ENCODE measurements at regions not wholly inside any gene's neighbourhood (a gene's known extent, or its start where the extent isn't known, plus 50 kb on each side); places are given as distances from the start of the nearest gene placed in this dataset.

GRCh38 chr13:21964686-21965085 is 293.8 kb downstream of the FGF9 start:
- TF ChIP-seq POLR2A (IDR thresholded peaks at IDR 0.05) (no peak), CTCF (IDR thresholded peaks at IDR 0.05) (no peak)

GRCh38 chr13:21965095-21965494 is 294.2 kb downstream of the FGF9 start:
- H3K4me1 ChIP-seq: no peaks in the 10 kb centered on the region
- no peak overlapping the region for H3K4me3 ChIP-seq
- H3K27ac ChIP-seq: no peak overlapping the region
- no peak for DNase-seq
- H3K9me3 ChIP-seq: peaks cover 0 to 3% (median 0%) of the 10 kb centered on the region in 4 donors
- H3K27me3 ChIP-seq: no peaks in the 10 kb centered on the region
- no peaks in the 10 kb centered on the region for H3K36me3 ChIP-seq
- no peak for TF ChIP-seq CTCF (IDR thresholded peaks at IDR 0.05)
- TF ChIP-seq POLR2A (IDR thresholded peaks at IDR 0.05): no peak

More at GRCh38 chr13:21964686-21965085, 293.8 kb downstream of the FGF9 start:
- DNase-seq: no peak
- Histone ChIP-seq H3K27me3 (no peaks in the 10 kb centered on the region), H3K36me3 (no peaks in the 10 kb centered on the region), H3K4me3 (no peak overlapping the region), H3K4me1 (no peaks in the 10 kb centered on the region), H3K27ac (no peak overlapping the region), H3K9me3 (peaks cover 0 to 3% (median 0%) of the 10 kb centered on the region in 4 donors)

GRCh38 chr13:21966014-21966413 is 295.1 kb downstream of the FGF9 start:
- Histone ChIP-seq H3K27ac (no peak overlapping the region), H3K27me3 (no peaks in the 10 kb centered on the region), H3K4me3 (no peak overlapping the region), H3K36me3 (no peaks in the 10 kb centered on the region), H3K9me3 (peaks cover 0 to 3% (median 0%) of the 10 kb centered on the region in 4 donors), H3K4me1 (no peaks in the 10 kb centered on the region)
- TF ChIP-seq CTCF (IDR thresholded peaks at IDR 0.05) (no peak), POLR2A (IDR thresholded peaks at IDR 0.05) (no peak)
- no peak for DNase-seq

GRCh38 chr13:21967871-21968270 is 297.0 kb downstream of the FGF9 start:
- H3K4me1 ChIP-seq: no peaks in the 10 kb centered on the region
- TF ChIP-seq POLR2A (IDR thresholded peaks at IDR 0.05) (no peak), CTCF (IDR thresholded peaks at IDR 0.05) (no peak)
- no peak overlapping the region for H3K4me3 ChIP-seq
- H3K27ac ChIP-seq: no peak overlapping the region
- no peaks in the 10 kb centered on the region for H3K9me3 ChIP-seq
- no peaks in the 10 kb centered on the region for H3K36me3 ChIP-seq
- no peaks in the 10 kb centered on the region for H3K27me3 ChIP-seq
- no peak for DNase-seq

- H3K4me1 ChIP-seq: no peaks in the 10 kb centered on the region
- H3K27ac ChIP-seq: no peak overlapping the region
- H3K36me3 ChIP-seq: no peaks in the 10 kb centered on the region
- H3K27me3 ChIP-seq: no peaks in the 10 kb centered on the region
- no peak overlapping the region for H3K4me3 ChIP-seq
- no peak for DNase-seq
- TF ChIP-seq POLR2A (IDR thresholded peaks at IDR 0.05) (no peak), CTCF (IDR thresholded peaks at IDR 0.05) (no peak)
- H3K9me3 ChIP-seq: no peaks in the 10 kb centered on the region
Observed at GRCh38 chr13:21970172-21970571, 299.3 kb downstream of the FGF9 start.

GRCh38 chr13:21970918-21971317 is 300.0 kb downstream of the FGF9 start:
- Histone ChIP-seq H3K4me1 (no peaks in the 10 kb centered on the region), H3K36me3 (no peaks in the 10 kb centered on the region), H3K27me3 (no peaks in the 10 kb centered on the region), H3K4me3 (no peak overlapping the region), H3K9me3 (no peaks in the 10 kb centered on the region), H3K27ac (no peak overlapping the region)
- no peak for DNase-seq
- no peak for TF ChIP-seq POLR2A (IDR thresholded peaks at IDR 0.05)
- TF ChIP-seq CTCF (IDR thresholded peaks at IDR 0.05): no peak
